A673 (cell line): ENCODE measurements at regions not wholly inside any gene's neighbourhood (a gene's known extent, or its start where the extent isn't known, plus 50 kb on each side); places are given as distances from the start of the nearest gene placed in this dataset.

Experiments used
- EZH2 ChIP-seq: fragments of 200-600 bp; sonication (generic); IDR thresholded peaks from 2 replicates; pipeline ENCODE4 v1.6.1; 2017; ENCODE audit warnings: borderline replicate concordance, low read depth, mild to moderate bottlenecking, mixed read lengths, antibody characterized with exemption, low read length; ENCODE audit not compliant: poor library complexity, severe bottlenecking
- TF ChIP-seq, protein P1 (sequence below): fragments of 300-800, 200-600 bp; sonication (generic); conservative IDR thresholded peaks from 2 replicates; pipeline ENCODE4 v1.5.1; 2017; ENCODE audit warnings: low read depth, mild to moderate bottlenecking, antibody characterized with exemption, low read length, moderate library complexity, mixed read lengths

DNA sequence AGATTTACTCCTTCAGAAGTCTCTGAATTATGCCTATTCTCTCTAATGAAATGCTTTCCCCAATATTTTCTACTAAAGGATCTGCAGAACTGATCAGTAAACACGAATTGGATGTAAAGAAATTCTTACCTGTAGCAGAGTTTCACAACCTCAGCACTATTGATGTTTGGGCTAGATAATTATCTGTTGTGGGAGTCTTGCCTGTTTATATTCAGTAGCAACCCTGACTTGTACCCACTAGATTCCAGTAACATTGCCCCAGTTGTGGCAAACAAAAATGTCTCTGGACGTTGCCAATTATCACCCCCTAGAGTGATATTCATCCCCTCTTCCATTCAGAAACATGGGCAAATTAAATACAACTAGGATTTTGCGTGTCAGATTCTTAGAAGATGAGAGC lies 156.8 kb upstream of the TMTC2 start:
- TF ChIP-seq, protein P1, sequence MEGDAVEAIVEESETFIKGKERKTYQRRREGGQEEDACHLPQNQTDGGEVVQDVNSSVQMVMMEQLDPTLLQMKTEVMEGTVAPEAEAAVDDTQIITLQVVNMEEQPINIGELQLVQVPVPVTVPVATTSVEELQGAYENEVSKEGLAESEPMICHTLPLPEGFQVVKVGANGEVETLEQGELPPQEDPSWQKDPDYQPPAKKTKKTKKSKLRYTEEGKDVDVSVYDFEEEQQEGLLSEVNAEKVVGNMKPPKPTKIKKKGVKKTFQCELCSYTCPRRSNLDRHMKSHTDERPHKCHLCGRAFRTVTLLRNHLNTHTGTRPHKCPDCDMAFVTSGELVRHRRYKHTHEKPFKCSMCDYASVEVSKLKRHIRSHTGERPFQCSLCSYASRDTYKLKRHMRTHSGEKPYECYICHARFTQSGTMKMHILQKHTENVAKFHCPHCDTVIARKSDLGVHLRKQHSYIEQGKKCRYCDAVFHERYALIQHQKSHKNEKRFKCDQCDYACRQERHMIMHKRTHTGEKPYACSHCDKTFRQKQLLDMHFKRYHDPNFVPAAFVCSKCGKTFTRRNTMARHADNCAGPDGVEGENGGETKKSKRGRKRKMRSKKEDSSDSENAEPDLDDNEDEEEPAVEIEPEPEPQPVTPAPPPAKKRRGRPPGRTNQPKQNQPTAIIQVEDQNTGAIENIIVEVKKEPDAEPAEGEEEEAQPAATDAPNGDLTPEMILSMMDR: no peak
- TF ChIP-seq EZH2: no peak
